CD4-positive, alpha-beta T cell treated with Interleukin-10 for 1 hour (primary cell): ENCODE measurements at regions not wholly inside any gene's neighbourhood (a gene's known extent, or its start where the extent isn't known, plus 50 kb on each side); places are given as distances from the start of the nearest gene placed in this dataset.
A peak's percentile ranks its signal among the peaks of the same experiment; 100 is the strongest.
"Not testable (repeated sequence)": the region's sequence is repeated elsewhere in the genome, so short reads cannot be mapped to it uniquely, and the experiment has no call there.

Experiments
- DNase-seq: peaks from one replicate; pipeline ENCODE4 v3.0.0-alpha.2; 2020

- no peak for DNase-seq
Observed at GRCh38 chr10:106280896-106281460, 883.5 kb downstream of the SORCS1 start.

- no peak for DNase-seq
Observed at GRCh38 chr10:106278383-106278782, 886.1 kb downstream of the SORCS1 start.

- DNase-seq: no peak
Observed at GRCh38 chr10:106271237-106271636, 893.3 kb downstream of the SORCS1 start.

GRCh38 chr10:106268000-106268399 lies 896.5 kb downstream of the SORCS1 start:
- no peak for DNase-seq

- no peak for DNase-seq
Observed at GRCh38 chr10:106267591-106267990, 896.9 kb downstream of the SORCS1 start.

GRCh38 chr10:106257432-106257831 lies 907.1 kb downstream of the SORCS1 start:
- not testable (repeated sequence) for DNase-seq

GRCh38 chr10:106255111-106255678 lies 909.3 kb downstream of the SORCS1 start:
- DNase-seq: no peak

GRCh38 chr10:106254071-106254470 lies 910.4 kb downstream of the SORCS1 start:
- no peak for DNase-seq

- no peak for DNase-seq
Observed at GRCh38 chr10:106252541-106252940, 912.0 kb downstream of the SORCS1 start.

- no peak for DNase-seq
Observed at GRCh38 chr10:106251573-106251972, 912.9 kb downstream of the SORCS1 start.

- DNase-seq: no peak
Observed at GRCh38 chr10:106242301-106242700, 922.2 kb downstream of the SORCS1 start.

- DNase-seq: no peak
Observed at GRCh38 chr10:106226828-106227227, 937.7 kb downstream of the SORCS1 start.

GRCh38 chr10:106226142-106226541 lies 938.4 kb downstream of the SORCS1 start:
- no peak for DNase-seq

- no peak for DNase-seq
Observed at GRCh38 chr10:106224676-106225075, 939.8 kb downstream of the SORCS1 start.

- no peak for DNase-seq
Observed at GRCh38 chr10:106217627-106218026, 946.9 kb downstream of the SORCS1 start.

GRCh38 chr10:106216085-106216484 lies 948.4 kb downstream of the SORCS1 start:
- no peak for DNase-seq

GRCh38 chr10:106214243-106214642 lies 950.3 kb downstream of the SORCS1 start:
- no peak for DNase-seq

GRCh38 chr10:106213493-106213892 lies 951.0 kb downstream of the SORCS1 start:
- DNase-seq: no peak

- DNase-seq: no peak
Observed at GRCh38 chr10:106198275-106198674, 966.2 kb downstream of the SORCS1 start.

GRCh38 chr10:106189292-106189691 lies 975.2 kb downstream of the SORCS1 start:
- peak; percentile 8 for DNase-seq

GRCh38 chr10:106185951-106186350 lies 978.6 kb downstream of the SORCS1 start:
- DNase-seq: no peak

- no peak for DNase-seq
Observed at GRCh38 chr10:106183041-106183440, 981.5 kb downstream of the SORCS1 start.

GRCh38 chr10:106182542-106182941 lies 982.0 kb downstream of the SORCS1 start:
- DNase-seq: no peak

- no peak for DNase-seq
Observed at GRCh38 chr10:106181501-106181900, 983.0 kb downstream of the SORCS1 start.

GRCh38 chr10:106179430-106179829 lies 985.1 kb downstream of the SORCS1 start:
- DNase-seq: no peak
